Occipital lobe (tissue), 1 donor: ENCODE measurements at regions not wholly inside any gene's neighbourhood (a gene's known extent, or its start where the extent isn't known, plus 50 kb on each side); places are given as distances from the start of the nearest gene placed in this dataset.
"Not testable (repeated sequence)": the region's sequence is repeated elsewhere in the genome, so short reads cannot be mapped to it uniquely, and the experiment has no call there.

Experiments used
- DNase-seq: peaks from one replicate; lab custom pipeline; 2025; lab: John Stamatoyannopoulos, UW

DNA sequence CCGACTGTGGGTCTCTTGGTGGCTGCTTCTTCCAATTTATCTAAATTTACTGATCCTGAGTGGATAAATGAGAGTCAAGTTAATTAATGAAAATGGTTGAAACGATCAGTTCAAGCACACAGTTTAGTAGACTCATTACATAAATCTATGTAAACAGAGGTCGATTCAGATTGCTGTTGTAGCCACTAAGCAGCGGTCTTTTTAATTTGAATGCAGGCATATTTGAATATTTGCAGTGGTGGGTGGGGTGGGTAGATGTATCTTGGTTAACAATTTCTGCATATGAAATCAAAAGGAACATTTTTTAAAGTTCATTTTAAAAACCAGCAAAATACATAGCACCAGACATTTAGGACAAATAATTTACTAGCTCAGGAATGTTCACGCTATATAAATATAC lies 325.9 kb downstream of the KLF12 start:
- DNase-seq = no peak

DNA sequence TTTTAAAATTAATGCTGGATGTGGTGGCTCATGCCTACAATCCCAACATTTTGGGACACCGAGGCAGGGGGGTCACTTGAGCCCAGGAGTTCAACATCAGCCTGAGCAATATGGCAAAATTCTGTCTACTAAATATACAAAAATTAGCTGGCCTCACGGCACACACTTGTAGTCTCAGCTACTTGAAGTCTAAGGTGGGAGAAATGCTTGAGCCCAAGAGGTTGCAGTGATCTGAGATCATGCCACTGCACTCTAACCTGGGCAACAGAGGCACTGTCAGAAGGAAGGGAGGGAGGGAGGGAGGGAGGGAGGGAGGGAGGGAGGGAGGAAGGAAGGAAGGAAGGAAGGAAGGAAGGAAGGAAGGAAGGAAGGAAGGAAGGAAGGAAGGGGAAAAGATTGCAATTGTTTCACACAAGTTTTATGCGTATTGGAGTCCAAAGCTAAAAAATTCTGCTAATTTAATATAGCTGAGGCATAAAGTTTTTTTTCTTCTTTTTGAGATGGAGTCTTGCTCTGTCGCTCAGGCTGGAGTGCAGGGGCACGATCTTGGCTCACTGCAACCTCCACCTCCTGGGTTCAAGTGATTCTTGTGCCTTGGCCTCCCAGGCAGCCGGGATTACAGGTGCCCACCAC lies 328.8 kb downstream of the KLF12 start:
- not testable (repeated sequence) for DNase-seq

- DNase-seq = no peak
These were observed 330.2 kb downstream of the KLF12 start for GRCh38 chr13:73803997-73804396.

GRCh38 chr13:73800011-73800410 lies 334.2 kb downstream of the KLF12 start:
- DNase-seq = no peak

- no peak for DNase-seq
These were observed 339.4 kb downstream of the KLF12 start for GRCh38 chr13:73794755-73795154.

GRCh38 chr13:73793361-73793760 lies 340.8 kb downstream of the KLF12 start:
- DNase-seq = no peak

DNA sequence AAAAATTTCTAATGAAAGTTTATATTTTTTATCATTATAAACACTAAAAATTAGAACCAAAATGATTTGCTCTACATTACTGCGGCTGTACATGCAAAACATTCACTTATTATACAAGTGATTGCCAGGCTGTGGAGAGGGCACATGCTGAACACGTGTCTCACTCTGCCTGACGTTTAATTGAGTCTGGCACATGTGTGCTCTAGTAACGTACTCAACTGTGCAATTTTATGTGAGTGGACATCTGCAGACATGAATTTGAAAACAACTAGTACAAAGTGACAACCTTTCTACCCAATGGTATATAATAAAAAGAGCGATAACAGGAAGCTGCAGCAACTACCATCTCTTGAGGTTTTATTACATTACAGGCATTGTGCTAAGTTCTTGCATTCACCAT lies 341.4 kb downstream of the KLF12 start:
- DNase-seq = no peak

DNA sequence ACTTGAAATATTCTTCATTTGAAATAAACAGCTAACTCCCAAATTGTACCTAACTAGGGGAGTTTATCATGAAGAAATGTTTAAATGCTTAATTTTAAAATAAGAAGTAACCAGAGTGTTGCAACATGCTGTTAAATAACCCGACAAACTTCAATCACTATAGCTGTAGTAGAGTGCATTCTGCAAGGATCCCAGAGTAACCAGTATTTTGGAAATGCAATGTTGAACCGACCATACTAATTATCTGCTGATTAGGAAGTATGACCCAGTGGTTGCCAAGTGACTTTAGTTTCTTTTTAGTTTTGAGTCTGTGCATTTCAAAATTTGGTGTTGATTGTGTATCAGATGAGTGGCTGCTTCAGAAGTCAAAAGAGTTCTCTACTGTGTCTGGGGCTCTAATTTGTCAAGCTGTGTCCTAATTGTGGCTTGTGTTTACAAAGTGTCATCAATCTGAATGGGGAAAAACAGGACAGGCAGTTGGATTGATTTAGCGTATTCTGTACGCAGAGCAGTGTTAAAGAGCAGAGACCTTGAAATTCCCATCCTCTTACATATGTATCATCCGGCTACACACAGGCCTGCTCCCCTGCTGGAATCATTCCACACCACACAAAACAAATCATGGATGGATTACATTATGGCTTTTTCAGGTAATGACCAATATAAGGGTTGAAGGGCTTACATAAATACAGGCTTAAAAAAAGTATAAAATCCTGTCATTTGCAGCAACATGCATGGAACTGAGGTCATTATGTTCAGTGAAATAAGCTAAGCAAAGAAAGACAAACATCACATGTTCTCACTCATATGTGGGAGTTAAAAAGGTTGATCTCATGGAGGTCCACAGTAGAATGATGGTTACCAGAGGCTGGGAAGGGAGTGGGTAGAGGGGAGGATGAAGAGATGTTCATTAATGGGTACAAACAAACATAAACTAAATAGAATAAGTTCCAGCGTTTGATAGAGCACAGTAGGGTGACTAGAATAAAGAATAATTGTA lies 351.5 kb downstream of the KLF12 start:
- no peak for DNase-seq

DNA sequence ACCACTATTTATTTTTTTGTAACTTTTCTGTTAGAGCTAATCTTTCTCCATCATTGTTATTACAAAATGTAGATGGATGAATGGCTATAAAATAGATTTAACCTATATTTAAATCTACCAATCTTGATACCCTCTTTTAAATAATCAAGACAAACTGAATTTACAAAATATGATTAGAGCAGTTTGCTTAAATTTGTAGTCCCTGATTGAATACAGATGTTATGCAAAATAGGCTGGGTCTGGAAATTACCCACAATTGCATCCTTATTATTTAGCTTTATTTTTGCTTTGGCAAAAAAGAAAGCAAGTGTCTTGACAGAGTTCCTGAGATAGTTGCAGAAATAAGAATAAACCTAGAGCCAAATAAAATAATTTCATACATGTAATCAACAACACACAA lies 352.8 kb downstream of the KLF12 start:
- DNase-seq = no peak

GRCh38 chr13:73779881-73780280 lies 354.3 kb downstream of the KLF12 start:
- DNase-seq = no peak

DNA sequence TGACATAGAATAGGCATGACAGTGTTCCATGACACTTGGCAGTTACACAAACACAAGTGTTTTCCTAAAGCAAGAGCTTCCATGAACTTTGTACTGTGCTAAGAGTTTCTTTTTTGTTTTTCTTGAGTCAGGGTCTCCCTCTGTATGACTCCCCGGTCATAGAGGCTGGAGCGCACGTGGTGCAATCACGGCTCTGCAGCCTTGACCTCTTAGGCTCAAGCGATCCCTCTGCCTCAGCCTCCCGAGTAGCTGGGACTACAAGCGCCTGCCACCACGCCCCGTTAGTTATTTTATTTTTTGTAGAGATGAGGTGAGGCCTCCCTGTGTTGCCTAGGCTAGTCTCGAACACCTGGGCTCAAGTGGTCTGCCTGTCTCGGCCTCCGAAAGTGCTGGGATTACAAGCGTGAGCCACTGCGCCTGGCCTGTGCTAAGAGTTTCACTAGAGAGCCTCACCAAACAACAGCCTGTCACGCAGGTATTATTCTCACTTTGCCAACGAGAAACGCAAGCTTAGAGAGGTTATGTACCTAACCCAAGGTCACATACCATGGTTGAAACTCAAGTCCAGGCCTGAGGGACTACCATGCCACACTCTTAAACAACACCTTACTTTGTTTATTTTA lies 355.9 kb downstream of the KLF12 start:
- no peak for DNase-seq

GRCh38 chr13:73777134-73777533 lies 357.1 kb downstream of the KLF12 start:
- no peak for DNase-seq

GRCh38 chr13:73776151-73776785 lies 357.9 kb downstream of the KLF12 start:
- DNase-seq = no peak

GRCh38 chr13:73773168-73773549 lies 361.0 kb downstream of the KLF12 start:
- DNase-seq = no peak

GRCh38 chr13:73772449-73773167 lies 361.6 kb downstream of the KLF12 start:
- no peak for DNase-seq

GRCh38 chr13:73767747-73768315 lies 366.4 kb downstream of the KLF12 start:
- no peak for DNase-seq

DNA sequence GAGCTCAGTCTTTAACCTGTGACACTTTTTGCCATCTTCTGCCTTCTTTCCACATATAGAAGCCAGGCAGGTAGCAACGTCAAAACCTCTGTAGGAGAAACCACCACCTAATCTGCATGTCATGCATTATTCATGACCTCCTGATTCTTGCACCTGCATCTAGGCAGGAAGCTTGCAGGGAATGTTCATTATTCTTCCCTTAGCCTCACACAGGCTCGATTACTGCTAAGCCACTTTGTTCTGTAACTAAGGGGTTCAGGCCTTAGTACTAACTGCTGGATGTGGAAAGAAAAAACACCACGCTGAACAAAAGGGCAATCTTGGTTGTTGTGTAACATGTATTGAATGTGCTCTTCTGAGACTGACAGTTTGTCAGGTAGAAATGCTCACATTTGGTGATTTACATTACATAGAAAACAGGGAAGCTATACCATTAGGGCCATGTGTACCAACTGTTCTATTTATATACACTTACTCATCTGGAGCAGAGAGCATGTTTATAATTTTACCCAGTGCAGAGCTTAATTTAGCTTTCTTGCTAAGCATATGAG lies 366.9 kb downstream of the KLF12 start:
- DNase-seq = no peak

DNA sequence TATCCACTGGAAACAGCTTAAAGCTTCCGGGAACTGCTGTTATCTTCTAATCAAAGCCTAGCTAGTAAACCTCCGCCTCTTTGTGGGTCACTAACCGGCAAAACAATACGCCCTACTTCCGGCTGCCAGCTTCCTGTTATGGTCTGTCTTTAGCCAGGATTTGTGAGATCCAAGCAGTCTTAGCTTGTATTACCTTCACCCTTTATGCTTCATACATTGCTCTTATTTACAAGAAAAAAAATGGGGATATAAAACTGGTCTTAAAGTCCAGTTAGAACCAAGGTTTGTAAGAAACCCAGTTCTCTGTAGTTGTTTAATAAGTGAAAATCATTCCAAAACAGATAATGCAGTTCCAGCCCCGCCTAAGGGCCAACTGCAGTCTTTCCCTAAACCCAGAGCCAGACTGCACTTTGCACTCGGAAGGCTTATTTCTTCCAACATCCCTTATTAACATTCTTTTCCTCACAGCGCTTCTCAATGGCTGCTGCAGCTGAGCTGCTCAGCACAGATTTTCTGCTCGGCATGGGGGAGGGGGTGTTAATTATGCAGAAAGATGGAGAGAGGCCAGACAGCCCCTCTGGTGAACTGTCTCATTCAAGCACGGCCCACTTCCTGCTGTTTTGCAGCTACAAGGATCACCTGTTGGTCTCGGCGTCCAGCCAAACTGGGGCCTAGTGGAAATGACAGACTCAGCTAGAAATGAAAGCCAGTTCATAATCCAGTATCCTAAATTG lies 368.4 kb downstream of the KLF12 start:
- peak; percentile 13 for DNase-seq

GRCh38 chr13:73759434-73759833 lies 374.8 kb downstream of the KLF12 start:
- no peak for DNase-seq
